Astrocyte of the cerebellum (primary cell): ENCODE measurements at regions not wholly inside any gene's neighbourhood (a gene's known extent, or its start where the extent isn't known, plus 50 kb on each side); places are given as distances from the start of the nearest gene placed in this dataset.
"Not testable (repeated sequence)": the region's sequence is repeated elsewhere in the genome, so short reads cannot be mapped to it uniquely, and the experiment has no call there.

Experiments
- DNase-seq: peaks from one replicate; pipeline ENCODE4 v3.0.0-alpha.2; 2011; ENCODE audit warnings: low read depth
- H3K4me3 ChIP-seq: 2 replicates; pipeline ENCODE4 v1.5.1; 2011; ENCODE audit warnings: mild to moderate bottlenecking, low read depth, low read length, moderate library complexity
- in situ Hi-C: cut with HindIII; loops from 2 replicates; pipeline ENCODE4 v1.10.0; 2017; ENCODE audit warnings: low sequenced_read_pairs
- TF ChIP-seq, protein P1 (sequence below): IDR thresholded peaks from 2 replicates; pipeline ENCODE4 v1.5.1; 2012; ENCODE audit warnings: low read length, low read depth, moderate library complexity, mild to moderate bottlenecking; ENCODE audit errors: missing control alignments

DNA sequence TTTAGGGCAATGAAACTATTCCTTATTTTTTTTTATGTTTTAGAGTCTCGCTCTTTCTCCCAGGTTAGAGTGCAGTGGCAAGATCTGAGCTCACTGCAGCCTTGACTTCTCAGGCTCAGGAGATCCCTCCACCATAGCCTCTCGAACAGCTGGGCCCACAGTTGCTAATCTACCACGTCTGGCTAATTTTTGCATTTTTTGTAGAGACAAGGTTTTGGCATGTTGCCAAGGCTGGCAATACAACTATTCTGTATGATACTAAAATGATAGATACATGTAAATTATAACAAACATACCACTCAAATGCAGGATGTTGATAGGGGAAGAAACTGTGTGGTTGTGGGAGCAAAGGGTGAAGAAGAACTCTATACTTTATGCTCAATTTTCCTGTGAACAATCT is 401.3 kb downstream of the ZFHX3 start:
- no peak overlapping the region for H3K4me3 ChIP-seq
- no peak for DNase-seq
- TF ChIP-seq, protein P1, sequence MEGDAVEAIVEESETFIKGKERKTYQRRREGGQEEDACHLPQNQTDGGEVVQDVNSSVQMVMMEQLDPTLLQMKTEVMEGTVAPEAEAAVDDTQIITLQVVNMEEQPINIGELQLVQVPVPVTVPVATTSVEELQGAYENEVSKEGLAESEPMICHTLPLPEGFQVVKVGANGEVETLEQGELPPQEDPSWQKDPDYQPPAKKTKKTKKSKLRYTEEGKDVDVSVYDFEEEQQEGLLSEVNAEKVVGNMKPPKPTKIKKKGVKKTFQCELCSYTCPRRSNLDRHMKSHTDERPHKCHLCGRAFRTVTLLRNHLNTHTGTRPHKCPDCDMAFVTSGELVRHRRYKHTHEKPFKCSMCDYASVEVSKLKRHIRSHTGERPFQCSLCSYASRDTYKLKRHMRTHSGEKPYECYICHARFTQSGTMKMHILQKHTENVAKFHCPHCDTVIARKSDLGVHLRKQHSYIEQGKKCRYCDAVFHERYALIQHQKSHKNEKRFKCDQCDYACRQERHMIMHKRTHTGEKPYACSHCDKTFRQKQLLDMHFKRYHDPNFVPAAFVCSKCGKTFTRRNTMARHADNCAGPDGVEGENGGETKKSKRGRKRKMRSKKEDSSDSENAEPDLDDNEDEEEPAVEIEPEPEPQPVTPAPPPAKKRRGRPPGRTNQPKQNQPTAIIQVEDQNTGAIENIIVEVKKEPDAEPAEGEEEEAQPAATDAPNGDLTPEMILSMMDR = no peak
- in situ Hi-C loops = no loop called here

DNA sequence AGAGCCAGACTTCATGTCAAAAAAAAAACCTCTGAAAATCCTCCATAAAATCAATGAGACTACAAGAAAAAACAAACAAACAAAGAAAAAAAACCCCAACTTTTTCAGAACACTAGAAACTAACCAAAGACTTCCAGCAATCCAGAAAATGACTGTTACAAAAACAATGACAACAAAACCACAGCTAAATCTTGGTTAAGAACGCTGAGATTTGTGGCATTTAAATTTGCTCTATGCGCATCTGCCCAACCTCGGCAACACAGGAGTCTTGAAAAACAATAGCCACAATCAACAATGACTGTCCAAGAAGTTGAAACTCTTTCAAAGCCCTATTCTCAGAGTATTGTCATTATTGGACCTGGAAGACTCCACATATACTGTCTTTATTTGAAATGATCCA is 402.4 kb downstream of the ZFHX3 start:
- no peak overlapping the region for H3K4me3 ChIP-seq
- in situ Hi-C loops = no loop called here
- TF ChIP-seq, protein P1 = no peak
- no peak for DNase-seq

DNA sequence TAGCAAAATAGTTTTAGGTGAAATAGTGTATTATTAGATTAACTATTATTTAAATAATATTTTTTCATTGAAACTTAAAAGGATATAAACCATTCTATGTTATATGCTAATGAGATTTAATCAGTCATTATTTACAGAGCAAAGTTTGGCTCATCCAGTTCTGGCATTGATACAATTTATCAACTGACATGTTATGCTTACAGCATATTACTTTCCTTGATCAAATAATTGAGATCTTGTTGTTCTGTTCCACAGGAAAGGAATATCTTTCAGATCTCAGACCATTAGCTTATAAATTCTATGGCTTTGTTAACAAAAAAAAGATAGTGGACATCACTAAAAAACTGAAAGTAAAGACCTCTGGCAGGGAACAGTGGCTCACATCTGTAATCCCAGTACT is 403.0 kb downstream of the ZFHX3 start:
- TF ChIP-seq, protein P1 = no peak
- no peak for DNase-seq
- in situ Hi-C loops = no loop called here
- H3K4me3 ChIP-seq = no peak overlapping the region

DNA sequence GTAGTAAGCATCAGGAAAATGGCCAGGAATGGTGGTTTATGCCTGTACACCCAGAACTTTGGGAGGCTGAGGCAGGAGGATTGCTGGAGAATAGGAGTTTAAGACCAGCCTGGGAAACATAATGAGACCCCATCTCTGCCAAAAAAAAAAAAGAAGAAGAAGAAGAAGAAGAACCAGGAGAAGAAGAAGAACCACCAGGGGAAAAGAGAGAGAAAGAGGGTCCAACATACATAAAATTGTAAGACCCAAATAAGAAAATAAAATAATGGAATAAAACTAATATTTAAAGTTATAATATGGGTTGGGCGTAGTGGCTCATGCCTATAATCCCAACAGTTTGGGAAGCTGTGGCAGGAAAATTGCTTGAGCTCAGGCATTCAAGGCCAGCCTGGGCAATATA is 408.4 kb downstream of the ZFHX3 start:
- in situ Hi-C loops = no loop called here
- DNase-seq = no peak
- TF ChIP-seq, protein P1 = no peak
- no peak overlapping the region for H3K4me3 ChIP-seq

DNA sequence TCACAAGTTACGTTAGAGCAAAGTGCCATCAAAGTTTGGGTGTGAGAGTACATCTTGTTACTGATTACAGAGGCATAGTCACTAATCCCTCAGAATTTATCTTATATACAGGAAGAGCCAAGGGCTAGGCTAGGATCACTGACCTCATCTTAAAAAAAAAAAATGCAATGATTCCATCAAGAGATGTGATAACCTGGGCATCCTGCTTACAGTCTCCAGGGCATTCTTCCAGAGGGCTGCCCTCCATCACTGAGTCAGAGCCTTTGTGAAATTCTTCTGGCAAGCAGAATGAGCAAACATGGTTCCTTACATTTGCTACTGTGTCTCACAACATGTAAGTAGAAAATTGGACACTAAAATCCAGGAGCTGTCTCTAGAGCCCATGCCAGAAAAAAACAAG is 410.6 kb downstream of the ZFHX3 start:
- TF ChIP-seq, protein P1 = no peak
- DNase-seq = peak; percentile 29
- in situ Hi-C loops = no loop called here
- no peak overlapping the region for H3K4me3 ChIP-seq

DNA sequence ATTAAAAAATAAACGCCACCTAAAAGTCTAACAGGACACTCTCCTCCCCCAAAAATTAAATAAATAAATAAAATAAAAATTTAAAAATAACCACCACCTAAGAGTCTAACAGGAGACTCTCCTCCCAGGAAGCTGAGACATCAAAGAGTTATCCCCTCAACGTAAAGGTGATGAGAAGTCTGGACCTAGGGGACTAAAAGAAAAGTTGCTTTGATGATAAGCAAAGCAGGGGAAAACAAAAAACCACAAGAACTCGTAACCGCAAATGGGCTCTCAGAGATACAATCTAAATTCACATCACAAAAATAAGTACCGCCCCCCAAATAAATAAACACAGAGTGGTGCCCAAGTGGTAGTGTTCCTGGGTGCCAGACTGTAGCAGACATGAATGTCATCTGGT is 412.2 kb downstream of the ZFHX3 start:
- no peak for DNase-seq
- in situ Hi-C loops = no loop called here
- H3K4me3 ChIP-seq = no peak overlapping the region
- TF ChIP-seq, protein P1 = no peak

DNA sequence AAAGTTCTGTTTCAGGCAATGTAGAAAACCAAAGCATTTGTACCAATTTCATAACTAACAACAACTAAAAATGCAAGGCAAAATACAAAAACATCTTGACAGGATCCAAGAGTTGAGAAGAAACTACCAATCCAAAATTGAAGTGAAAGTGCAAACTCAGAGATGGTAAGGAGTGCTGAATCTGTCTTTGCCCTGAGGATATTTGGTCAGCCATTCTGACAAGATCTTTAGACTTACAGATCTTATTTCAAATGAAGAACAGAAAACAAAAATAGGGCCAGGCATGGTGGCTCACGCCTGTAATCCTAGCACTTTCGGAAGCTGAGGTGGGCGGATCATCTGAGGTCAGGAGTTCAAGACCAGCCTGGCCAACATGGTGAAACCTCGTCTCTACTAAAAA is 412.8 kb downstream of the ZFHX3 start:
- in situ Hi-C loops = no loop called here
- TF ChIP-seq, protein P1 = no peak
- no peak overlapping the region for H3K4me3 ChIP-seq
- no peak for DNase-seq

DNA sequence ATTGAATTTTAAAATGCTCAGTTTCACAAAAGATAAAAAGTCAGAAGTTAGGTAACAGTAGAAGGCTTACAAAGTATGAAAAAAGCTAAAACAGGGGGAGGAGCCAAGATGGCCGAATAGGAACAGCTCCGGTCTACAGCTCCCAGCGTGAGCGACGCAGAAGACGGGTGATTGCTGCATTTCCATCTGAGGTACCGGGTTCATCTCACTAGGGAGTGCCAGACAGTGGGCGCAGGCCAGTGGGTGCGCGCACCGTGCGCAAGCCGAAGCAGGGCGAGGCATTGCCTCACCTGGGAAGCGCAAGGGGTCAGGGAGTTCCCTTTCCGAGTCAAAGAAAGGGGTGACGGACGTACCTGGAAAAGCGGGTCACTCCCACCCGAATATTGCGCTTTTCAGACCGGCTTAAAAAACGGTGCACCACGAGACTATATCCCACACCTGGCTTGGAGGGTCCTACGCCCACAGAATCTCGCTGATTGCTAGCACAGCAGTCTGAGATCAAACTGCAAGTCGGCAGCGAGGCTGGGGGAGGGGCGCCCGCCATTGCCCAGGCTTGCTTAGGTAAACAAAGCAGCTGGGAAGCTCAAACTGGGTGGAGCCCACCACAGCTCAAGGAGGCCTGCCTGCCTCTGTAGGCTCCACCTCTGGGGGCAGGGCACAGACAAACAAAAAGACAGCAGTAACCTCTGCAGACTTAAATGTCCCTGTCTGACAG is 420.6 kb downstream of the ZFHX3 start:
- in situ Hi-C loops, DNase-seq, H3K4me3 ChIP-seq: not testable (repeated sequence)
